Activated CD4-positive, CD25-positive, alpha-beta regulatory T cell treated with anti-CD3 and anti-CD28 coated beads, Interleukin-2, amount 50 U/mL, for 24 hours (primary cell): ENCODE measurements at regions not wholly inside any gene's neighbourhood (a gene's known extent, or its start where the extent isn't known, plus 50 kb on each side); places are given as distances from the start of the nearest gene placed in this dataset.
"Not testable (repeated sequence)": the region's sequence is repeated elsewhere in the genome, so short reads cannot be mapped to it uniquely, and the experiment has no call there.

Experiments used
- ATAC-seq, 2 donors: fragments of 150-1000 bp; cut with Tn5 transposase; one replicate each; pipeline ENCODE4 v1.10.0; 2021; ENCODE audit warnings: mild to moderate bottlenecking in 1 of 2, moderate library complexity in 1 of 2

DNA sequence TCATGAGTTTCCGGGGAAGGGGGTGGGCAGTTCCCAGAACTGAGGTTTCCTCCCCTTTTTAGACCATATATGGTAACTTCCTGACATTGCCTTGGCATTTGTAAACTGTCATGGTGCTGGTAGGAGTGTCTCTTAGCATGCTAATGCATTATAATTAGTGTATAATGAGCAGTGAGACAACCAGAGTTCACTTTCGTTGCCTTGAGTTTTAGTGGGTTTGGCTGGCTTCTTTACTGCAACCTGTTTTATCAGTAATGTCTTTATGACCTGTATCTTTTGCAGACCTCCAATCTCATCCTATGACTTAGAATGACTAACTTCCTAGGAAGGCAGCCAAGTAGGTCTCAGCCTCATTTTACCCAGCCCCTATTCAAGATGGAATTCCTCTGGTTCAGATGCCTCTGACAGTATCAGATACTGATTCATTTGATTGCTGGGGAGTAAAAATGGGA is 447.3 kb downstream of the XIRP2 start:
- ATAC-seq, result no peak

DNA sequence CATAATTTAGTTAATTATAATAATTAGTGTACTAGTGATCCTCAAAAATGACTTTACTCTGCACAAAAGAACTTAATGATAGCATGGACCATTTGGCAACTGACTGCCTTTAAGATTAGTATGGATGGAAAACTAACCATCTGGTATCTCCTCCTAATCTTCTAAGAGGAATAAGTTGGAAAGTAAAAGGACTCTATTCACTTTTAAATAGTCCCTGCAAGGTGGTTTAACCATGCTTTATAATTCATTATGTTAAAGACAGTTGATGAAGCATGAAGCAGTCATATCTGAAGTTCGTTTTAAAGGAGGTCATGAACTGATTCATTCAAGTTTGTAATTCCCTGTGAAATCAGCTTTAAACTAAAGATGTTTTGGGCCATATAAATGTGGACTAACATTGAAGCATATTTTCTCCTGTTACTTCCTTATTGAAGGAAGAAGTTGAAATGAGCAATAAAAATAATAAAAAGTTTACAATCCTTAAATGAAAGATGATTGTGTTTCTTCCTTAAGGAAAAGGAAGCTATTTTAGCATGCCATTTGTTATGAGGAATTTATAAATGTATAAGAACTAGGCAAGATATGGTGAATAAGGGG is 446.0 kb downstream of the XIRP2 start:
- ATAC-seq, result no peak

DNA sequence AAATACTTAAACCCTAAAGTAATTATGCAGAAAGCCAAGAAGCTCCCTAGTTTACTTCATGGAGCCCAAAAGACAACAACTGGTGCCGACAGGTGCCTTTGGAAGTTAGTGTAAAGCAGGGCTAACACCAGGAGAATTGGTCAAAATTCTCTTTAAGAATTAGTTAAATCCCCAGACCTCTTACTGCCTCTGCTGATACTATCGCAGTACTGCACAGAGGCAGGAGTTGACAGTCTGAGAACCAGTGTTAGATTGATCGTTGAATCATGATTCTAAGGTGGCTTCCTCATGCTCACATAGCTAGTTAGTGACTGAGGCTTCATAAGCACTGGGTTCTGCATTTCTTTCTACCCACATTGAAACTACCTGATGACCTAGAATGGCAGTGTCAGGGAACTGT is 445.0 kb downstream of the XIRP2 start:
- no peak for ATAC-seq

DNA sequence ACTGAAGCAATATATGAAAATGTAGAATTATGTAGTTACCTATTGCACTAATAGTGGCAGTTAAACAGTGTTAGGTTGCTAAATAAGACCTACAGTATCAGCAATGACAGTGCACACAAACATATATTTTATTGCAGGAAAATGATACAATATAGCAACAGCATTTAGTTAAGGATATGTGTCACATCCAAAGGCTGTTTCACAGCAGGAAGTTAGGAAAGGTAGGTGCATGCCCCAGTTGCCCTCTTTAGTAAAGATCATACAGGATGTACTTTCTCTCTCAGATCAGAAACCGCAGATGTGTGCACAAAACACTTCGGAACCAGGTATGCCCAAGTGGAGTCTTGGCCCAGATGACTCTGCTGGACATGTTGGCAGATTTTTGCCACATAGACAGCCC is 444.1 kb downstream of the XIRP2 start:
- ATAC-seq, result no peak

DNA sequence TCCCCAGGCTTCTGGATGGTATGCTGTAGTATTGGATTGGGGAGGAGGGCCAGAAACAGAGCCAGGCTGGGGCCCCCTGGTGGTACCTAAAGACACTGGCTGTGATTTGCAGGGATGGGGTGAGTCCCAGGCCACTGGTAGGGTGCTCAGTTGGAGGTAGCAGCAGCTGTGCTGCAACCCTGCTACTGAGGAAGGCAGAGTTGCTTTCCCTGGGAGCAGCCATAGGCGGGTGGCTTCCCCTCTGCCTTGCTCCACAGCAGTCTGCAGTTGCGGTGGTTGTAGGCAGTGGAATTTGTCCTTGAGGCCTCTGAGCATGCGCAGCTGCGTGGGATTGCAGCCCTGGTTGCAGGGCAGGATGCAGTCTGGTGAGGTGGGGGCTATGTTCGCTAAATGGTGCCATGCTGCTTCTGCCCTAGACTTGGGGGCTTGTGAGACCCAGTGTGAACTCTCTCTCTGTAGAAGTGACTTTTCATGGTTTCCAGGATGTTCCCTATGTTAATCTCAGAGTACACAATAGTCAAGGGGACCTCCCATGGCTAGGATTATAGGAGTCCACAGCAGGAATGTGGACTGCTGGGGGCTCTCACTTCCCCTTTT is 443.5 kb downstream of the XIRP2 start:
- ATAC-seq, result no peak

DNA sequence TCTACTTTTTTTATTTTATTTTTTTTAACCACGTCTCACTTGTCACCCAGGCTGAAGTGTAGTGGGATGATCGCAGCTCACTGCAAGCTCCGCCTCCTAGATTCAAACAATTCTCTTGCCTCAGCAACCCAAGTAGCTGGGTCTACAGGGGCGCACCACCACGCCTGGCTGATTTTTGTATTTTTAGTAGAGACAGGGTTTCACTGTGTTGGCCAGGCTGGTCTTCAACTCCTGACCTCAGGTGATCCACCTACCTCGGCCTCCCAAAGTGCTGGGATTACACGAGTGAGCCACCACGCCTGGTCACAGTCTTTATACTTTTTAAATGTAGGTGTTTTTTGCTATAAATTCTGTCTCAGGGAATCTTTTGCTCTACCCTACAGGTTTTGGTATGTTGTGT is 440.5 kb downstream of the XIRP2 start:
- not testable (repeated sequence) for ATAC-seq

DNA sequence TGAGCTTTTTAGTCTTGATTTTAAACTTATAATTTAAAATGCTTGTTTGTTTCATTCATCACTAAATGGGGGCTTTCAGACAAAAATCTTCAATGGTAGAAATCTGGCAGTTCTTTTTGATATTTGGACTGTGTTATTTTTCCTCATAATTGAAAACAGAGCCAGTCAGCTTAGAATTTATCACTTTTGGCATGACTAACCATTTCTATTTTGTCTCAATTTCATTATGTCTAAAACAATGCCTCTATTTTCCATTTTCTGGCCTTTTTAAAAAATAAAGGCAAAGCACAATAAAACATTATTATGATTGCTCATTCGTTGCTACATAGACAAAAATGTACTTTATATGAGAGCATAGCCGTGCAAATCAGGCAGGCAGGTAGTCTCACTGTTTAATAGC is 434.5 kb downstream of the XIRP2 start:
- ATAC-seq, result no peak

DNA sequence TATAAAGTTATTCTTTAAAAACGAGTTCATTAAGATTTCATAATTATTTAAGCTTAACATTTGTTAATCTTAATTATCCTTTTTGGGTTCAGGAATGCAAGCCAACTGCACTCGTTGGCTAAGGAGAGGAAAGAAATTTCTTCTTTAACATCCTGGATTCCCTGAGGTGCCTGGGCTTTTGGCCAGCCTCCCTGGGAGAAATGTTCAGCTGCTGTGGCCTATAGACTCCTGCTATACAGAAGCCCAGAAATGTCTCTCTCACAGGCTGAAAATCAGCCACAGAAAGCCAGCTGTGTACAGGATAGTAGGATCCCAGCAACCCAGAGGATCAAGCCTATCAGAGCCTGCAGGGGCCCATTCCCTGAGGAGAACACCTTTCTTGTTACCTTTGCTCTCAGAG is 430.3 kb downstream of the XIRP2 start:
- ATAC-seq, result no peak

DNA sequence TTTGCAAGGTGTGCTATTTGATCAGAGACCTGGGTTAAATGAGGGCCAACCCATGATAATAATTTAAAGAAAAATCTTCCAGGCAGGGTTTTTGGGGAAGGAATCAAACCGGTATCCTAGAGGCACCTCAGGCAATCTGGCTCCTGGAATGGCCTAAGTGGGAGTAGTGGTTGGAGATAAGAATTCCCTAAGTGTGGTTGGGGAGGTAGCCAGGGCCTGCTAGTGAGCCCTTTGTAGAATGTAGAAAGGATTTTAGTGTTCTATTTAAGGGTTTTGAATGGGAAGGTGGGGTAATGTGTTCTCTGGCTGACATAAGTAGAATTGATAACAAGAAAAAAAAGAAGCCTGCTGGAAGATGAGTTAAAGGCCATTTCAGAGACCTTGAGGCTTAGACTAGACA is 422.2 kb downstream of the XIRP2 start:
- no peak for ATAC-seq
